ENCODE measurements at regions not wholly inside any gene's neighbourhood (a gene's known extent, or its start where the extent isn't known, plus 50 kb on each side); places are given as distances from the start of the nearest gene placed in this dataset.
"Not testable (repeated sequence)": the region's sequence is repeated elsewhere in the genome, so short reads cannot be mapped to it uniquely, and the experiment has no call there.

DNA sequence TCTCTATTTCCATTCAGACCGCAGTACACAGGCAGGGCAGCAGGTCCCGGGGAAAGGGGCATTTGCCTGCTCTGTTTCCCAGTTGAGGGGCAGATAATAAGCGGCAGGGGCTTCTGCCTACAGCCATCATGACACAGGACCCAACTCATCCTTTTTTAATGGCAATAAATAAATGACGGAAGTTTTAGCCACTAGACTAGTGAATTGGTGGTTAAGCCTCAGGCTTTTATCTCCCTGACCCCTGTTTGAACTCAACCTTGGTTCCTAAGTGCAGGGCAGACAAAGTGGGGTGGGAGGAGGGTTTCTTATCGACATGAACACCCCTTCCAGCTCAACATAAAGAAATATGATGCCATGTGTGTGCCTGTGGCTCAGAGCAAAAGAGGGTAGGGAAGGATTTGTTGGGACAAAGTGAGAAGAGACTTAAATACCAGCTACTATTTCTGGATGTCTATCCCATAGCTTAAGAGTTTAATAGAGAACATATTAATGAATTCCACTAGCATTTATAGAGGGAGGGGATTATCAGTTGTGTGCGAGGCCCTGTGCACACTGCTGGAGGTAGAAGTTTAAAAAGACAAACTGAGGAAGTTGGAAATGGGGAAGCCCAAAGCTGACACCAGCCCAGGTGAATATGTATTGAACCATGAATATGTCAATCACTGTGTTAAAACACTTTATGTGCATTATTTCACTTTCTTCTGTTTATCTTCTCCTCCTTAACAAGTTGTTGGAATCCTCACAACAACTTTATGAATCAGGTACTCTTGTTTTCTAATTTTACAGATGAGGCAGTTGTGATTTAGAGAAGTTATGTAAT, 939.4 kb downstream of the MCTP2 start:
- no peak for DNase-seq (ENCODE audit: low read depth in 3 of 3, low spot score in 1 of 3)

DNA sequence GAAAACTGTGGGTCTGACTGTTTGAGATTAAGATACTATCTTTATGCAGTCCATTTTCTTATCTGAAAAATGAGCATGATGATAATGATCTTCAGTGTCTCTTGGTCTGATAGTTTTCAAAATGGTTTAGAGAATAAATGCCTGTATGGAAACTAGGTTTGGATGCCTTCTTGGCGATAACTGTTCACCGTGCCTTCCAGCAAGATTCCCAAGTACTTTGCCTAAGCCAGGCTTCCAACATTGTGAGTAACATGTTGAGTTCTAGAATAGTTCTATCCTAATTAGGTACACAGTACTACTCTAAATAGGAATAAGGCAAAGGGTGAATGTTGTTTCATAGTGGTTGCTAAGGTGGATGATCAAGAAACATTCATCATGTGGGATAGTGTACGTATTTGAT, 940.2 kb downstream of the MCTP2 start:
- DNase-seq (ENCODE audit: low read depth in 3 of 3, low spot score in 1 of 3), result no peak

DNA sequence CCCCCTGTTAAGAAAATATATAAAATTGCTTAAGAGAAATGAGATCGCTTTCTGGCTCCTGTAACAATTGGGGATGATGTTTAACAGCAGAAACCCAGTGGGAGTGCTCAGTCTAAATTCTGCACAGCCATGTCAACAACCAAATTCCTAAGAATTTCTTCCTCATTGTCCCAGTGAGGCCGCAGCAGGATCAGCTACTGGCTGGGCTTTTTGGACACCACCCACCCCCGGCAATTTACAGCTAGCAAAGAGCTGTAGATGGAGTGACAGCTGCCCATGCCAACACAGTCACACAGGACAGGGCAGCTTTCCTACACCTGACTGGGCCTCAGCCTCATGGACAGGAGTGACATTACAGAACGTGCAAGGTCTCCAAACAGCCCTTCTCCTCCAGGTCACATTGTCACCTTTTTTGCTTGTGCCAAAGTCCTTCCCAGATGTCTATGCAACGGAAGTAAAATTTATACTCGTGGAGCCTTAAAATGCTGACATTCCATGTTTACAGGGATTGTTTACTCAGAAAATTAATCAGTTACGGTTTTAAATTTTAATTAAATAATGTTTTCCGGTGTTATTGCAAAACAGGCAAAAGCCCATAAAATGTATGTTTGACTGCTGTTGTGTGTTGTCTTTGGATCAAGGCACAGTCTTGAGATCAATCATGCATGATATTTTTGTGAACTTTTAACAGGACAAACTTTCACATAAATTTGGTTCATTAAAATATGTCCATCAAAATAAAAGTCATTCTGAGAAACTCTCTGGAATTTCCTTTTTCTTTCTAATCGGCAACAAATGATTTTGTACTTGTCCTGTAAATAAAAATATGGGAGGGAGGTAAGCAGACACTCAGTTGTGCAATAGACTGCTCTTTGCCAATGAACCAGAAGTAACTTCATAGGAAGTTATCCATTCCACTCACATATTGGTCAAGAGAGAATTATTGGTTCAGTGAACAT, 943.2 kb downstream of the MCTP2 start:
- no peak for DNase-seq (ENCODE audit: low read depth in 3 of 3, low spot score in 1 of 3)

DNA sequence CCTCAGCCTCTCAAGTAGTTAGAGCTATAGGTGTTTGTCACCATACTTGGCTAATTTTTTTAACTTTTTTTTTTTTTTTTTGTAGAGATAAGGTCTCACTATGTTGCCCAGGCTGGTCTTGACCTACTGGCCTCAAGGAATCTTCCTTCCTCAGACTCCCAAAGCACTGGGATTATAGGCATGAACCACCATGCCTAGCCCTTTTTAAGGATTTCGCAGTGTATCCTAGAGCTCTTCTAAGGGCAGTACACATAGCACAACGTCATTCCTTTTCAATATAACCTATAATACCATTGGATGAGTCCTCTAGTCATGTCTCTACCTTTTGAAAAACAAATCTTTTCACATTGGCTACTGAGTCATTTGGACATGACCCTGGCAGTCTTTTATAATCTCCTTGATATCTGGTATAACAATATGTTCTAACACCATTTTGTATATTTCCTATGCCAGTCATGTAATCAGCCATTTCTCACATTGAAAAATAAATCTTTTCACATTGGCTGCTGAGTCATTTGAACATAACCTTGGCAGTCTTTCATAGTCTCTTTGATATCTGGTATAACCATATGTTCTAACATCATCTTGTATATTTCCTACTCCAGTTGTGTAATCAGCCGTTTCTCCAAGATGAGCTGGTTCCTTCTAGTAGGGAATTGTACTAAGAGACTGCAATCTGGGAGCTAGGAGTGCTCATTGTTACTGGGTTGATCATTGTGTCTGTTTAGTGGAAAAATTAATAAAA, 944.7 kb downstream of the MCTP2 start:
- no peak for DNase-seq (ENCODE audit: low read depth in 3 of 3, low spot score in 1 of 3)

DNA sequence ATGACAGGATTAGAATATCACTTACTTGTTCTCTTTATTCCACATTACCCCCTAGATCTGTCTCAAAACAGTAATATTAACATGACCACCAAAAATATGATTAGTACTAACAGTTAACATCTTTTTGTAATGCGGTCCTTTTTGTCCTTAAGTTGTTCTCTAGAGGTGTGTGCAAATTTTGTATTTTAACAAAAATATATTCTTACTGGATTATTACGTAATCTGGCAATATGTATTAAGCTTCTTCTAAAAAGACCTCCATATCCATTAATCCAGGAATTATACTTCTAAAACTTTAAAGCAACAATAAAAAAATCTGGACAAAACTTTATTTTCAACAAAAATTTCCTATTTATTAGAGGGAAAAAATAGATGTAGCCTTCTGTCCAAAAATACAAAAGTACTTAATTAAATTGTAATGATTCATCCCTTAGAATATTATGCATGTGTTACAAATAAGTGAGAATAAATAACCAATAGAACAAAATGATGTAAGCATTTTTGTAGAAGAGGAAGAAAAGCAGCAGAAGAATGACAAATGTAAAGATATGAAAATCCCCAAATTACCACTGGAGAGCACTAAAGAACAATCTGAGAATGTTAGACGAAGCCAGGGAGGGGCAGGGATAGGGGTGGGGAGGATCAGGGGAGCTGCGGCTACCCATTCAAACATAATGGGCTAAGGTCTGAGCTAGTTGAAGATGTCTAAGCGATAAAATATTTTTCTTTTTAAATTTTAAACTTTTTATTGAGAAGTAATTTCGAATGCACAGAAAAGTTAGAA, 945.6 kb downstream of the MCTP2 start:
- no peak for DNase-seq (ENCODE audit: low read depth in 3 of 3, low spot score in 1 of 3)

DNA sequence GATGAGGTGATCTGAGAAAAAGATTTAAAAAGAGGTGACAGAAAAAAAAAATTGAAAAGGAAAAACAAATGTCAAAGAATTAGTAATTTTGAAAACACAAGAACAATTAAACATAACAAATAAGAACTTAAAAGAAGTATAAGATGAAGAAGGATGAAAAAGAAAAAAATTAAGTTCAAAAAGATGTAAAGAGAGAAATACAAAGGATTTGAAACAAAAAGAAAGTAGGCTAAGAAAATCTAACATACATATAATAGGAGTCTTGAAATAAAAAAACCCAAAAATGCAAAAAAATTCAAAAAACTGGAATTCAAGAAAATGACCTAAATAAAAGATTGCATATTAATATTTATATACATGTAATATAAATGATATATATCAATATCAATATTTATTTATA, 949.2 kb downstream of the MCTP2 start:
- DNase-seq (ENCODE audit: low read depth in 3 of 3, low spot score in 1 of 3), result no peak

DNA sequence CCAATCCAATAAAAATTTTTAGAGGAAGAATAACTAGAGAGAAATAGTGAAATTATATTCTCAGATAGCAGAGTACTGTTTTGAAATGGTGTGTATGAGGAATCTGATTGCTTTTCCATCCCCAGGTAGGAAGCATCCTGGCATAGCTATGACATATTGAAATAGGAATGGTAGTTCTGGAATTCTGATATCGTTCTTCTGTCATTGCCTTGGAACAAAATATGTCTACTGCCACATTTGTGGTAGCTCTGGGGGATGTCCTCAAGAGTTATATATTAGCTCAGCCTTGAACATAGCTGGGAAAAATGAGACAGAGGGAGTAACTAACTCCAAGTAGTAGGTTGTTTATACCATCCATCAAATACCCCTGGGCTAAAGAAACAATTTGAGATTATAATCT, 950.7 kb downstream of the MCTP2 start:
- no peak for DNase-seq (ENCODE audit: low read depth in 3 of 3, low spot score in 1 of 3)

DNA sequence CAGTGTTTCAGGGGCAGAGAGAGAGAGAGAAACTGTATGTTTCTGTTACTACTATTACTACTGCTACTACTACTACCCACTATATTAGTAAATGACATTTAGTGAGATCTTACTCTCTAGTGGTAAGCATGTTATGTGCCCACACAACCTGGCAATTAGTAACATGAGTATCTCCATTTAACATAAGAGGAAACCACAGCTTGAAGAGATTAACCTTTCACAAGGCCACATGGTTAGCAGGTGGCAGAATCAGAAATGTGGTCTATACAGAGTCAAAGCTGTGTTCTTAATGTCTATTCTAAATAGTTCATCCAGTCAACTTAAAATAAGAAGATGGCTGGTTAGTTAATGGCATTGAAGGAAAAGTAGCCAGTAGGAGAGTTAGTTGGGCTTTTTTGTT, 961.6 kb downstream of the MCTP2 start:
- DNase-seq (ENCODE audit: low read depth in 3 of 3, low spot score in 1 of 3), result no peak

DNA sequence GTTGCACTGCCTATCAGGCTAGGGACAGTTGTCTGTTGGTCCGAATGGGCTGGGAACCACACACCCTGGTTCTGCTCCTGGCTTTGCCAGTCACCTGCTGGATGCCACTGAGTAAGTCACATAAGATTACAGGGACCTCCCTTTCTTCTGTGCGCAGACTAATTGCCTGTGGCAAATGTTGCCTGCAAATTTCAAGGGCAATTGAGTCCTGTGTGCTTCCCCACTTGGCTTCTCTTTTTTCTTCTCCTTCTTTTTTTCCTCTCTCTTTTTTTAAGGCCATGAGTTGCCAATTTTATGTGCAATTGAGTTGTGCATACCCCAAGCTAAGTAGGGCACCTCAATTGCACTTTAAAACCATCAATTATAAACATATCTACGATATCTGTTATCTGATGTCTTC, 963.4 kb downstream of the MCTP2 start:
- no peak for DNase-seq (ENCODE audit: low read depth in 3 of 3, low spot score in 1 of 3)

DNA sequence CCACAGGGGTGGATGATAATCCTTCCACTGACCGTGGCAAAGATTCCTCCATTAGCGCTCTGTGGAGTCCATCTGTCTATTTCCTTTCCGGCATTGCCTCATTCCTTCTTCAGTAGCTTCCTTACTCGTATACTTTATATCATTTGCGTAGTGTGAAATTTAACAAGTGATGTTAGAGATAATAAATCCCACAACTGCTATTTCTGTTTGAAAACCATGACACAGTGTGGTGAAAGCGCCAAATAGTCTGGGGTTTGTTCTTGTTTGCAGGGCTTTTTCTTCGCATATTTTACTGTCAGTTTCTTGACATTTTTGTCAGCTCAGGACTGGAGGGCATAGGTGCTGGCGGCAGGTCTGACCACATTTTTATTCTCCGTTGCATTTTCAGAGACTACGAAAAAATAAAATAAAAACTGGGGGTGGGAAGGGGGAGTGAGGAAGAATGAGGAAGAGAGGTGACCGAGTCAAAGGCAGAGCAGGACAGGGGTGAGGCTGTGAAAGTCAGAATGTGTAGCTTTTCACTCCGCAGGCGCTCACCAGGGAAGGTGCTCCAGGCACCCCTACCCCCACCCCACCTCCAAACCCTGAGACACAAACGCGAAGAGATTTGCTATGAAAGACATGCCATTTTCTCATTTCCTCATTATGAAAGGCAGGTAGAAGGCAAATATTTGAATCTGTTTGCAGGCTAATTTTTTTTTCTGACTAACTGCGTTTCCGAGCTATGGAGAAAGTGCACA, 965.0 kb downstream of the MCTP2 start:
- no peak for DNase-seq (ENCODE audit: low read depth in 3 of 3, low spot score in 1 of 3)

DNA sequence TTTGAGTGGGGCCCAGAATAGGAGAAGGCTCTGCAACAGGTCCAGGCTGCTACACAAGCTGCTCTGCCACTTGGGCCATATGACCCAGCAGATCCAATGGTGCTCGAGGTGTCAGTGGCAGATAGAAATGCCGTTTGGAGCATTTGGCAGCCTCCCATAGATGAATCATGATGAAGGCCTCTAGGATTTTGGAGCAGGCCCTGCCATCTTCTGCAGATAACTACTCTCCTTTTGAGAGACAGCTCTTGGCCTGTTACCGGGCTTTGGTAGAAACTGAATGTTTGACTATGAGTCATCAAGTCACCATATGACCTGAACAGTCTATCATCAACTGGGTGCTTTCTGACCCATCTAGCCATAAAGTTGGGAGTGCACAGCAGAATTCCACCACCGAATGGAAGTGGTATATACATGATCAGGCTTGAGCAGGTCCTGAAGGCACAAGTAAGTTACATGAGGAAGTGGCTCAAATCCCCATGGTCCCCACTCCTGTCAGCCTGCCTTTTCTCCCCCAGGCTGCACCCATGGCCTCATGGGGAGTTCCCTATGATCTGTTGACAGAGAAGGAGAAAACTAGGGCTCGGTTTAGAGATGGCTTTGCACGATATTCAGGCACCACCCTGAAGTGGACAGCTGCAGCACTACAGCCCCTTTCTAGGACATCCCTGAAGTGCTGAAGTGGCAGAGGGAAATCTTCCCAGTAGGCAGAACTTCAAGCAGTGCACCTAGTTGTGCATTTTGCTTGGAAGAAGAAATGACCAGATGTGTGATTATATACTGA, 971.4 kb downstream of the MCTP2 start:
- DNase-seq (ENCODE audit: low read depth in 3 of 3, low spot score in 1 of 3), result no peak

DNA sequence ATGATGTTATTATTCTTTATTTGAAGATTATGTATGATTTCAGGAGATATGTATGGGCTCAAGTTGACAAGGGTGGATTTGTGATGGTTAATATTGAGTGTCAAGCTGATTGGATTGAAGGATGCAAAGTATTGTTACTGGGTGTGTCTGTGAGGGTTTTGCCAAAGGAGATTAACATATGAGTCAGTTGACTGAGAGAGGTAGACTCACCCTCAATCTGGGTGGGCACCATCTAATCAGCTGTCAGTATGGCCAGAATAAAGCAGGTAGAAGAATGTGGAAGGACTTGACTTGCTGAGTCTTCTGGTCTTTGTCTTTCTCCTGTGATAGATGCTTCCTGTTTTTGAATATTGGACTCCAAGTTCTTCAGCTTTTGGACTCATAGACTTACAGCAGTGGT, 973.7 kb downstream of the MCTP2 start:
- no peak for DNase-seq (ENCODE audit: low read depth in 3 of 3, low spot score in 1 of 3)

DNA sequence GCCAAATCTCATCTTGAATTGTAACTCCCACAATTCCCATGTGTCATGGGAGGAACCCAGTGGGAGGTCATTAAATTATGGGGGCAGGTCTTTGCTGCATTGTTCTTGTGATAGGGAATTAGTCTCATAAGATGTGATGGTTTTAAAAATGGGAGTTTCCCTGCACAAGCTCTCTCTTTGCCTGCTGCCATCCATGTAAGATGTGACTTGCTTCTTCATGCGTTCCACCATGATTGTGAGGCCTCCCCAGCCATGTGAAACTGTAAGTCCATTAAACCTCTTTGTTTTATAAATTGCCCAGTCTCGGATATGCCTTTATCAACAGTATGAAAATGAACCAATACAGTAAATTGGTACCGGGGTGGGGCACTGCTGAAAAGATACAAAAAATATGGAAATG, 974.5 kb downstream of the MCTP2 start:
- not testable (repeated sequence) for DNase-seq (ENCODE audit: low read depth in 3 of 3, low spot score in 1 of 3)

DNA sequence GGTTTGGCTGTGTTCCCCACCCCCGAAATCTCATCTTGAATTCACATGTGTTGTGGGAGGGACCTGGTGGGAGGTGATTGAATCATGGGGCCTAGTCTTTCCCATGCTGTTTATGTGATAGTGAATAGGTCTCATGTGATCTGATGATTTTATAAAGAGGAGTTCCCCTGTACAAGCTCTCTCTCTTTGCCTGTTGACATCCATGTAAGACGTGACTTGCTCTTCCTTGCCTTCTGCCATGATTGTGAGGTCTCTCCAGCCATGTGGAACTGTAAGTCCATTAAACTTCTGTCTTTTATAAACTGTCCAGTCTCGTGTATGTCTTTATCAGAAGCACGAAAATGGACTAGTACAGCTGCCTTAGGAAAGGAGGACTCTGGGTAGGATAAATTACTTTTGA, 976.7 kb downstream of the MCTP2 start:
- DNase-seq (ENCODE audit: low read depth in 3 of 3, low spot score in 1 of 3), result no peak

DNA sequence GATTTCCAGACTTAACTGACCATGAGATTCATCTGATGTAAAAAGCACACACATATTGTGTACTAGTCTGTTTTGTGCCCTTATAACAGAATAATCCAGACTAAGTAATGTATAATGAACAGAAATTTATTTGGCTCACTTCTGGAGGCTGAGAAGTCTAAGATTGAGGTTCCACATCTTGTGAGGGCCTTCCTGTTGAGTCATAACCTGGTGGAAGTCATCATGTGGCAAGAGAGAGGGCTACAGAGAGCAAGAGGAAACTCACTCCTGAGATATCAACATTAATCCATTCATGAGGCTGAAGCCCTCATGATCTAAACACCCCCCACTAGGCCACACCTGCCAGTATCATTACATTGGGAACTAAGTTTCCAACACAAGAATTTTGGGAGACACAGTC, 977.6 kb downstream of the MCTP2 start:
- DNase-seq (ENCODE audit: low read depth in 3 of 3, low spot score in 1 of 3), result no peak

DNA sequence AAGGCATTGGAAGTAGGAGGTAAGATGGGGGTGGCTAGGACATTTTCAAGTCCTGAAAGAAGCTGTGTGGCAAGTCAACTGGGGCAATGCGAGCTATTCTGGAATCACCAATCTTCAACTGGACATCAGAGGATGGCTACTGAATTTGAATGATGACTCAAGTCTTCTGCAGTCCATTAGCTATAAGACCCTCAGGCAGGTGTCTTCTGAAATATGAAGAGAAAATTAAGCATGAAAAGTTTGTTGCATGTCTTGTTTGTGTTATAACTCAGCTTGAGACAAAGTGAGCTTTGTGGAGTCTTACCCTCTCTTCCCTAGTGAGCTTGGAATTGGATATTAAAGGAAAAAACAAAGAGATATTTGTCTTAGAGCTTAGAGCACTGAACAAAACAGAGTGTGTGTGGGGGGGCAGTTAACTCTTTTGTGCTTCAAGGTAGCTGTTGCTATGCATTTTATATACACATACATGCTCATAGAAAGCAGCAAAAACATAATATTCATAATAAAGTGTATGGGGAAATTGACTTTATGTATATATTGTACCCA, 979.1 kb downstream of the MCTP2 start:
- DNase-seq (ENCODE audit: low read depth in 3 of 3, low spot score in 1 of 3), result no peak

DNA sequence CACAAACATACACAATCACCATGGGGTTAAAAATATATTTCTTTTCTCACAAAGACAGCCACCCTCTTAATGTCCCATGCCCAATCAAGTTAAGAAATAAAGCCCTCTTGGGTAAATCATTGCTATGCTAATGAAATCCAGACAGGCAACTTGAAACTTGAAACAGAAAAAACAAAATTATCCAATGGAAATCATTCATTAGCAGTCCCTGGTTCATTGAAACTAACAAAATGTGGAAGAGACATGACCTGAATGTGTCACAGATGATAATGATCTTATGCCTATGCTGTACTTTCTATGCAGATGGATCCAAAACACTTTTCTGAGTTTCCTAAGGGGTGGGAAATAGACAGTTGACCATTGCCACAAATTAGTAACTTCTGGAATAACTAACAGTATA, 983.7 kb downstream of the MCTP2 start:
- DNase-seq (ENCODE audit: low read depth in 3 of 3, low spot score in 1 of 3), result no peak

DNA sequence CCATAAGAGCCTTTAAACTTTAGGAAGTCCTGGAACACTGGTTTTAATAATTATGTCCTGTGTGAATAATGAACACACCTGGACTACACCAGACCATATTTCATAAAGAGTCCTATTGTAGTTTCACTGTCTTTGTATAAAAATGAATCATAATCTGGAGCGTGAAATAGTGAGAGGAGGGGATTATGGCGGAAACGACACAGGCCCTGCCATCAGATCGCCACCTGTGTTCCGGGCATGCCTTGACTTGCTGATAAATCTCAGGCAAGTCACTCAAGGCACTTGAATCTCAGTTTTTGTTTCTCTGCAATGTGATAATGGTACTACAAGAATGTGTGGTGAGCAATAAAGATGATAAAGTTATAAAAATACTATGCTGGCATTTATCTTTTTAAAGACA, 995.5 kb downstream of the MCTP2 start:
- no peak for DNase-seq (ENCODE audit: low read depth in 3 of 3, low spot score in 1 of 3)

DNA sequence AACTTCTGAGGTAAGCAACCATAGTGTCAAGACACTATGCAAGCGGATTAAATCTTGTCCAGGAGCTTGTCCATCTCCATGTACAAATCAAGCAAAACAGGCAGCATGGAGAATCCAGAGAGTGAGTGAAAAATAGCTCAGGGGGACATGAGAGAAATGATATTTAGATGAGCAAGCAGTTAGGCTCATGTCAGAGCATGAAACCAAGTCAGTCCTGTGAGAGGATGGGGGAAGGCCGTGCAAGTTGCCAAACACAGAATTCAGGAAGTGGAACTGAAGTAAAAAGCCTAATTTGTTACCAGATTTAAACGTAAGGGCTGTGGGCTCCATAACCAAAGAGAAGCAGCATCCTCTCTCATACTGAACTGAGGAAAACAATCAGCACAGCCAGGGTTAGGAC, 995.9 kb downstream of the MCTP2 start:
- DNase-seq (ENCODE audit: low read depth in 3 of 3, low spot score in 1 of 3), result no peak

Data from stimulated activated CD4-positive, alpha-beta T cell treated with anti-CD3 and anti-CD28 coated beads, TNF-alpha, amount 100 ng/mL, for 1 hour (primary cell).